CD4-positive, alpha-beta T cell treated with Interleukin-17A for 4 hours (primary cell): ENCODE measurements at regions not wholly inside any gene's neighbourhood (a gene's known extent, or its start where the extent isn't known, plus 50 kb on each side); places are given as distances from the start of the nearest gene placed in this dataset.

Source experiments
- DNase-seq: peaks from one replicate; pipeline ENCODE4 v3.0.0-alpha.2; 2020; ENCODE audit warnings: mixed read lengths

GRCh38 chr15:37165395-37165794 lies 65.0 kb upstream of the MEIS2 start:
- no peak for DNase-seq

DNA sequence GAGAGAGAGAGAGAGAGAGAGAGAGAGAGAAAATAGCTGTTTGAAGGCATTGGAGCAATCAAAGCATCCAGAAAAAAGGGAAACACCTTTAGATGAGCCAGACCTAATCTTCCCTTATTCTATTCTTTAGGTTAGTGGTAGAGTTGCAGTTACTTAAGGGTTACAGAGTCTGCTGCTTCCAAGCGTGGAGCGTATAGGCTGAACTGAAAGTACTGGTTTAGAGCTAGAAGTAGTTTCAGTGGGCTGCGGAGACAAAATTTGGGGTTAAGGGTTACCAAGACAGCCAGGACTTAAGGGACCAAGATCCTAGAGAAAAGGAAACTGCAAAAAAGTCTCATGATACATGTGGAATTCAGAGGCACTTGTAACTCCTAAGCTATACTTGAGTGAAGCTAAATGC lies 66.1 kb upstream of the MEIS2 start:
- DNase-seq = no peak

DNA sequence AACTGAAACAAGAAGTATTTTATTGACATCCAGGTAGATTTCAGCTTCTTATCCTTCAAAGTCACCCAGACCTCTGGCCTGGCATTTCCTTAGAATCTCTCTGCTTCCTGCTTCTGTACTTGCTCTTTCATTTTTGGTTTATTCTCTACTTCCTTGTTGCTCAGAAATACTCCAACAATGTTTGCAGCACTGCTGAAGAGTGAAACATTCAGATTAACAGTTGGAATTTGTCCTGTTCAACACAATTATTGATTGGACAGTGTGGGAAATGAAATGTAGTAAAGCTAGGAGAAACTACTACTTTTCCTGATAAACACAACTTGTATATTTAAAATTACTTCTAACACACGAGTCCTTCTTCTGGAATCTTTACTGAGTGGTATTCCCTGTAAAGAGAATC lies 81.0 kb upstream of the MEIS2 start:
- DNase-seq = no peak

DNA sequence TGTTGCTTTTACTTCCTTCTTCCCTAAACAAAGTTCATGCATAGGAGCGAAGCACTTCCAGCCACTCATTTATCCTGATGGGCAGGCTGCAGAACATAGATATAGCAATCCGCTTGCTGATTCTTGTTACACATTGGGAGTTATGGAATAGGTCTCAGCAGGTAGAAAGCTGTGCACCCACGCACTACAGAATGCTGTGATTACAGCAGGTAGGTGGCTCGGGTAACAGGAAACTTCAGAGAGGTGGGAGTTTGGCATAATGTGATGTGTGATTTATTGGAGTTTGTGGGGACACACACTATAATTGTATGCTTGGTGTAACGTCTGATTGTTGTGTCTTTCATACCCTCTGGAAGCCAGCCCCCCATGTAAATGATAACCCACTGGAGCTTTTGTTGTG lies 99.2 kb upstream of the MEIS2 start:
- DNase-seq = no peak

GRCh38 chr15:37203050-37203449 lies 102.7 kb upstream of the MEIS2 start:
- DNase-seq = no peak

DNA sequence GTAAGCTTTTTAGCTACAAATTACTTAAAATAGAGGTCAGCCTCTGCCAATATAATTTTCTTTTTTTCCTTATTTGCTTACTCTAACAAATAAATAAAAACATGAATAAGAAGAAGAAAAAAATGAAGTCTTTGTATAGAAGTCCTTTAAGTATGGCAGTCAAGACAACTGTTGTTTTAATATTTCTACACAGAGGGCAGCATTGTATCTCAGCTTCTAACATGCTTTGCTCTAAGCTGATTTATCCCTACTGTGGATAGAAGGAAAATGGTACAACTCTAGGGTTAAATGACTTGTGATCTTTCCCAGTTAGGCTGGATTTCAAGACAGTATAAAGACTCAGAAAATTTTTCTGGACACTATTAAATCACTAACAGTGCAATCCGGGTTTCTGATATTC lies 104.3 kb upstream of the MEIS2 start:
- no peak for DNase-seq

DNA sequence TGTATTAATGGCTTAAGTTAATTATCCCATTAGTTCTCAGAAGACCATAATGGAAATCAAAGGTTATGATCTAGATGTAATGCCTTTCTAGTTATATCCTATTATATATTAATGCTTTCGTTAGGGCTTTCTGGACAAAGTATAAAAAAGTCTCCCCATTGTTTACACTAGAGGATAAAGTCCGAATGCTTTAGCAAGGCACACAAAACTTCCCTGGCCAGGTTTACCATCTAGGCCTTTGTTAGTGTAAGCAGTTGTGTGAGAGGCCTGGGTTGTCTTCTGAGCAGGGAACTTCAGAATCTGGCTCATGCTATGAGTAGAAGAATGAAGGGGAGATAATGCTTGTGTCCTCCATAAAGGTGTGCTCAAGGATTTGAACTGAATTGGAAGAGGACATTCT lies 106.3 kb upstream of the MEIS2 start:
- DNase-seq = no peak

- no peak for DNase-seq
Measured at GRCh38 chr15:37208146-37209040, 108.0 kb upstream of the MEIS2 start.

GRCh38 chr15:37209041-37209363 lies 108.7 kb upstream of the MEIS2 start:
- no peak for DNase-seq

- no peak for DNase-seq
Measured at GRCh38 chr15:37217567-37217966, 117.2 kb upstream of the MEIS2 start.

DNA sequence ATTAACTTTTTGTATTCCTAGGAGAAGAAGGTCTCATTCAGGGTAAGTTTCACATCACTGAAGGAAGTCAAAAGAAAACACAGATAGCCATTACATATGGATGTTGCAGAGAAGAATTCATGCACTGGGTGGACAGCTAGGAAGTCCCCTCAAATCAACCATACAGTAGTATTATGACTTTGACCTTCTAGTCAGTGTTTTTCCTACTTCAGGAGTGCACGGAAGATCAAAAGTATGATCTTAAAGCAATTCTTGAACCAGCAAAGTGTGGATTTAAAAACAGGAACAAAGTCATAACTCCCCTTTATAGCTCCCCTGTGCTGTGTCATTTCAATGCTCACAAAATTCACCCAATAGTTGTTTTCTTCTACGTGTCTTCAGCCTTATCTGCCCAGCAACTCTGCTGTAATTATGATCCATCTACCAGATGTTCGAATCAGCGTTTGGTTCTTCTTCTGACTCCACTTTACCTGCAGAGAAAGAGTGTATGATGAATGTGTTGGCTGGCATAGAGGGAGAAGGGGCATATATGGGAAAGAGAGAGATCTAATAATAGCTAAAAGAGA lies 118.1 kb upstream of the MEIS2 start:
- DNase-seq = no peak

- no peak for DNase-seq
Measured at GRCh38 chr15:37219211-37219701, 118.9 kb upstream of the MEIS2 start.

- no peak for DNase-seq
Measured at GRCh38 chr15:37220949-37221670, 120.8 kb upstream of the MEIS2 start.

GRCh38 chr15:37221671-37222145 lies 121.4 kb upstream of the MEIS2 start:
- DNase-seq = no peak

- no peak for DNase-seq
Measured at GRCh38 chr15:37223089-37223488, 122.7 kb upstream of the MEIS2 start.

DNA sequence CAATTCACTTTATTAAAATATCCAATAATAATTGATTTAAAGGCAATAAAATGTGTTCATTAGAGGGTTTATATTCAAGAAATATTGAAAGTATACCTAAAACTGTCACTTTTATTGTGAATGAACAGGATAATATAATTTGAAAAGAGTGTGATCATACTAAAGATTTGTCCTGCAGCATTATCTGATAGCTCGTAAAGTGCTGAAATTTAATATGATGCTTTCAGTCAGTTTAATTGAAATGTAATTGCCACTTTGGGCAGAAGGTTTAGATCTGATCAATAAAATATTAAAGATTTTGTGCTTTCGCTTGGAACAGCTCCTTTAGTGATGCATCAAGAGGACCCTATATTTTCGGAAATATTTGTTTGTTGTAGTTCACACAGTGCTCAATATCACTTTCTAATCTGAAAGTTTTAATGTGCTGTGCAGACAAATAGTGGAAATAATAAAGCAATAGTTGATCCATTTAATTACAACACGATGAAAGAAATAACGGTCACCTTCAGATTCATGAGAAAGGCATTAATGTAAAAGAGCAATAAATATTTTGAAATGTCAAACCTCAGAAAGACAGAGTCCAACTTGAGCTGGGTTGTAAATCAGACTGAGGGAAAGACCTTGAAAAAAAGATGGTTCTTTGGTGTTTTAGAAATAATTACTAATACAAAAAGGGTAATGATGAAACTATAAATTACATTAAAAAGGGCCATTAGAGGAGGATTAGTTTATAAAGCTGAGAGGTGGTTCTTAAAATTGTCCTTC lies 129.7 kb upstream of the MEIS2 start:
- no peak for DNase-seq

DNA sequence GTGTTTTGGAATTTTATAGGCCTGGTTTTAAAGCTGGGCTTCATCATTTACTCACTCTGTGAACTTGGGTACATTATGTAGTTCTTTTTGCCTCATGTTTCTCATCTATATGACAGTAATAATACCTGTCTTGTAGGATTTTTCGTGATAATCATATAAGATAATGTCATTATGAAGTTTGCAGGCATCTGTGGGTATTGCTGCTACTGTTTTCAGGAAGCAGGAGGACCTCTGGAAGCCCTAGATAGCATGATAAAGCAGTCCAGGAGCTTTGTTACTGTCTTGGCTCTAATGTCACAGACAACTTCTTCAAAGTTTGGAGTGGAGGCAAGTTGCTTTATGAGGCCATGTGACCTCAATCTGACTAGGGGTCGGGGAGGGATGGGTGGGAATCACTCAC lies 145.0 kb upstream of the MEIS2 start:
- no peak for DNase-seq

GRCh38 chr15:37246065-37246464 lies 145.7 kb upstream of the MEIS2 start:
- no peak for DNase-seq

DNA sequence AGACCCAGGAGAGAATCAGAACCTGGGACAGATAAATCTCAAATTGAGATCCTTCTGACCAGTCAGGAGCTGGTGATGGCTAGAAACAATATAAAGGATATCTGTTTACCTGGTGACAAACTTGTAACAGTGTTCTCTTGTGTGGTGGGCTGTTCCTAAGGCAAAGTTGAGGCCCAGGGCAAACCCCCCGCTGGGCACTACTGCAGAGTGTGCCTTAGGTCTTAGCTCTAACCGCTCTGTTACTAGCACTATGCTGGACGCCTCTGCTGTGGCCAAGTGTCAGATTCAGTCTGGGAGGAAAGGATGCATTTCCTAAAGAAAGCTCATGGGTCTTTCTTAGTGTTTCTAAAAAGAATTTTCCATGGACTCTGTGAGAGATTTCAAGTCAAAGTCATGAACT lies 146.5 kb upstream of the MEIS2 start:
- no peak for DNase-seq

GRCh38 chr15:37249249-37249648 lies 148.9 kb upstream of the MEIS2 start:
- no peak for DNase-seq

GRCh38 chr15:37252530-37252929 lies 152.2 kb upstream of the MEIS2 start:
- no peak for DNase-seq

- no peak for DNase-seq
Measured at GRCh38 chr15:37253877-37254276, 153.5 kb upstream of the MEIS2 start.

GRCh38 chr15:37260255-37260654 lies 159.9 kb upstream of the MEIS2 start:
- DNase-seq = no peak
